OCI-LY1 (cell line): ENCODE measurements at regions not wholly inside any gene's neighbourhood (a gene's known extent, or its start where the extent isn't known, plus 50 kb on each side); places are given as distances from the start of the nearest gene placed in this dataset.

Experiments used
- EZH2 ChIP-seq: fragments of 200-600 bp; sonication (generic), shearing (Covaris generic); IDR thresholded peaks from 2 replicates; pipeline ENCODE4 v1.8.0; 2017; ENCODE audit warnings: borderline replicate concordance, mixed run types, mild to moderate bottlenecking, antibody characterized with exemption, low read length, moderate library complexity, mixed read lengths
- TF ChIP-seq, protein P1 (sequence below): fragments of 200-600 bp; sonication (generic), shearing (Covaris generic); IDR thresholded peaks from 2 replicates; pipeline ENCODE4 v1.5.1; 2017; ENCODE audit warnings: mild to moderate bottlenecking, antibody characterized with exemption, low read length, moderate library complexity, mixed read lengths

DNA sequence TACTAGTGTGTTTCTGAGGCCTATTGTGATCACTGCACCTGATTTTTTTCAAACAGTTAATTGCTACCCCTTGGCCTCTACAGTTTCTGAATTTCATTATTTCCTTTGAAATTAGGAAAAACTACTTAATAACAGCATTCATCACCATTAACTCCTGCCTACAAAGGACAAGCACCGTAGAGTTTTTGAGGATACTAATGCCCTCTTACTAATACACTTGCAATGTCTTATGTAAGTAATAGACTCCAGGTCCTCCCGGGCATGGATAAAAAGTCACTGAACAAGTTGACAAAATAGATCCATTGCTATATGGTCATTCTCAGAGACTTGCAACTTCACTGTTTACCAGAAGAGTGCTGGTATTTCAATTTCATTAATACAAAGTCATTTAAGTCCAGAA, 1172.5 kb downstream of the CDH12 start:
- TF ChIP-seq, protein P1, sequence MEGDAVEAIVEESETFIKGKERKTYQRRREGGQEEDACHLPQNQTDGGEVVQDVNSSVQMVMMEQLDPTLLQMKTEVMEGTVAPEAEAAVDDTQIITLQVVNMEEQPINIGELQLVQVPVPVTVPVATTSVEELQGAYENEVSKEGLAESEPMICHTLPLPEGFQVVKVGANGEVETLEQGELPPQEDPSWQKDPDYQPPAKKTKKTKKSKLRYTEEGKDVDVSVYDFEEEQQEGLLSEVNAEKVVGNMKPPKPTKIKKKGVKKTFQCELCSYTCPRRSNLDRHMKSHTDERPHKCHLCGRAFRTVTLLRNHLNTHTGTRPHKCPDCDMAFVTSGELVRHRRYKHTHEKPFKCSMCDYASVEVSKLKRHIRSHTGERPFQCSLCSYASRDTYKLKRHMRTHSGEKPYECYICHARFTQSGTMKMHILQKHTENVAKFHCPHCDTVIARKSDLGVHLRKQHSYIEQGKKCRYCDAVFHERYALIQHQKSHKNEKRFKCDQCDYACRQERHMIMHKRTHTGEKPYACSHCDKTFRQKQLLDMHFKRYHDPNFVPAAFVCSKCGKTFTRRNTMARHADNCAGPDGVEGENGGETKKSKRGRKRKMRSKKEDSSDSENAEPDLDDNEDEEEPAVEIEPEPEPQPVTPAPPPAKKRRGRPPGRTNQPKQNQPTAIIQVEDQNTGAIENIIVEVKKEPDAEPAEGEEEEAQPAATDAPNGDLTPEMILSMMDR: no peak
- TF ChIP-seq EZH2: no peak
